ENCODE measurements at regions not wholly inside any gene's neighbourhood (a gene's known extent, or its start where the extent isn't known, plus 50 kb on each side); places are given as distances from the start of the nearest gene placed in this dataset.

DNA sequence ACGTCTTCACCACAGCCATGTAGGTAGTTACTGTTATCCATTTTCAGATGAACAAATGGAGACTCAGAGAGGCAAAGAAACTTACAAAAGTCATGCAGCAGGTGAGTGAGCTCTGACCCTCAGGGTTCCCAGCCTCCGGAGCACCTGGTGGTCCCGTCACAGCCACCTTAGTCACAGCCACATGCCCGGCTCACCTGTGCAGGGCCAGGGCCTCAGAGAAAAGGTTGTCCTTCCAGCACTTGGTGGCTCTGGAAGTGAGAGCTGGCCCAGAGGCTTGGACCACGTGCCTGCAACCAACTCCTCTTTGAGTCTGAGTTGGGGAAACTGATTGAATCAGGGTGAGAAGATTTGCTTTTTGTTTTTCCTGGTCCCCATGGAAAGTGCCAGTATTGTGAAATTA lies 189.3 kb downstream of the GLI2 start (continued):
- TF ChIP-seq, protein P1, sequence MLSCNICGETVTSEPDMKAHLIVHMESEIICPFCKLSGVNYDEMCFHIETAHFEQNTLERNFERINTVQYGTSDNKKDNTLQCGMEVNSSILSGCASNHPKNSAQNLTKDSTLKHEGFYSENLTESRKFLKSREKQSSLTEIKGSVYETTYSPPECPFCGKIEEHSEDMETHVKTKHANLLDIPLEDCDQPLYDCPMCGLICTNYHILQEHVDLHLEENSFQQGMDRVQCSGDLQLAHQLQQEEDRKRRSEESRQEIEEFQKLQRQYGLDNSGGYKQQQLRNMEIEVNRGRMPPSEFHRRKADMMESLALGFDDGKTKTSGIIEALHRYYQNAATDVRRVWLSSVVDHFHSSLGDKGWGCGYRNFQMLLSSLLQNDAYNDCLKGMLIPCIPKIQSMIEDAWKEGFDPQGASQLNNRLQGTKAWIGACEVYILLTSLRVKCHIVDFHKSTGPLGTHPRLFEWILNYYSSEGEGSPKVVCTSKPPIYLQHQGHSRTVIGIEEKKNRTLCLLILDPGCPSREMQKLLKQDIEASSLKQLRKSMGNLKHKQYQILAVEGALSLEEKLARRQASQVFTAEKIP (CRISPR knock-in tag; IDR thresholded peaks at IDR 0.05; ENCODE audit: borderline replicate concordance), result no peak
- TF ChIP-seq SALL2 (CRISPR knock-in tag; IDR thresholded peaks at IDR 0.05) (no peak), ZNF552 (CRISPR knock-in tag; IDR thresholded peaks at IDR 0.05; ENCODE audit: borderline replicate concordance) (no peak)

DNA sequence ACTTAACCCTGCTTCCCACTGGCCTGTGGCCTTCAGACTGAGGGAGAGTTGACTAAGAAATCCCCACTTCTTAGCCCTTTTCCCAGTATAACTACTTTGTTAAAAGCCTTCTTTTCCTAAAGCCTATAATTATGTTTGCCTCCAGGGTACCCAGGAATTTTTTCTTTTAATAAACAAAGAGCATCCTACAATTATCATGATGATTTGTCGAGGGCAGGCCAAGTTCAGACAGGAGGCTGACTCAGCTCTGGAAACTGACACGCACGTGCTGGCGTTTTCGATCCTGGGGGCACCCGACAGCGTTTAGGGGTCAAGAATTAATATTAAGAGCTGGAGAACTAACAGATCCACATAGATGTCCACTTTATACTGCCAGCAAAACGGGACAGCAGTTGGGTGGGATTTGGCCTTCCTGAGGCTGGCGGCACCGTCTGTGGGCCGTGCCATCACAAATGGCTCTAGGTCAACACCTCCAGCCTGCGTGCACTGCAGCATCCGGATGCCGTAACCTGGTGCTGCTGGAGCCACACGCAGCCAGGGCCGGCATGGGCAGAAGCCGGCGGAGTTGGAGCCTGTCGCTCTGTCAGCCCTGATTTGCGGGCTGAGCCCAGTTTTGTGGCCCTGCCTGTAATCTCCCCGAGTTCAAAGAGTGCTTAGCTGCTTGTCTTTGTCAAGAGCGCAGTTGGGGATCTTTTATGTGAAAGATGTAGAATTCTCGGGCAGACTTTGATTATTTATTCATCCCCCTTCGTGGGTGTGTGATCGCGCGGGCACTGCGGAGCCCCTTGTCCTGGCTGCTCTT lies 191.0 kb downstream of the GLI2 start:
- Histone ChIP-seq H3K79me2 (ENCODE audit: insufficient read depth, low read length) (no peaks in the 10 kb centered on the region), H3K27me3 (ENCODE audit: control insufficient read depth in 1 of 2, insufficient read depth in 2 of 2, low read length in 2 of 2) (peaks cover 2 to 21% of the 10 kb centered on the region in 2 experiments; a peak in 2 of 5 replicates), H2AFZ (ENCODE audit: low read length) (no peak overlapping the region), H3K4me2 (ENCODE audit: low read depth, low read length) (no peak overlapping the region), H3K4me3 (replicated peaks in 1 of 3; ENCODE audit: insufficient read depth in 1 of 3, low read depth in 2 of 3, low read length in 3 of 3) (no peak overlapping the region), H3K4me1 (ENCODE audit: insufficient read depth, low read length) (no peaks in the 10 kb centered on the region), H4K20me1 (ENCODE audit: insufficient read depth, low read length) (no peaks in the 10 kb centered on the region), H3K36me3 (replicated peaks in 1 of 2; ENCODE audit: control insufficient read depth in 1 of 2, insufficient read depth in 2 of 2, low read length in 2 of 2) (no peaks in the 10 kb centered on the region), H3K27ac (ENCODE audit: extremely low read length, insufficient read depth, low read length) (no peak overlapping the region), H3K9me3 (ENCODE audit: low read length) (peaks cover 7% of the 10 kb centered on the region), H3K9ac (ENCODE audit: insufficient read depth, low read depth, low read length) (no peak overlapping the region)
- ATAC-seq (no peak), DNase-seq (ENCODE audit: low spot score) (no peak), FAIRE-seq (no peak)
- intact Hi-C loops (cut with micrococcal nuclease; ENCODE audit: unreplicated experiment) (no loop called here), in situ Hi-C loops (cut with HindIII; ENCODE audit: extremely low pct_ligation_motif_present, low pct_unique_long_range_greater_than_20kb) (no loop called here)
- no TSS peak for BruUV-seq (replicated peaks)
- TF ChIP-seq ZNF552 (CRISPR knock-in tag; IDR thresholded peaks at IDR 0.05; ENCODE audit: borderline replicate concordance), result no peak
- TF ChIP-seq SOX6 (IDR thresholded peaks at IDR 0.05), result no peak
- no peak for TF ChIP-seq SOX6 (CRISPR knock-in tag; IDR thresholded peaks at IDR 0.05)
- TF ChIP-seq, protein P2, sequence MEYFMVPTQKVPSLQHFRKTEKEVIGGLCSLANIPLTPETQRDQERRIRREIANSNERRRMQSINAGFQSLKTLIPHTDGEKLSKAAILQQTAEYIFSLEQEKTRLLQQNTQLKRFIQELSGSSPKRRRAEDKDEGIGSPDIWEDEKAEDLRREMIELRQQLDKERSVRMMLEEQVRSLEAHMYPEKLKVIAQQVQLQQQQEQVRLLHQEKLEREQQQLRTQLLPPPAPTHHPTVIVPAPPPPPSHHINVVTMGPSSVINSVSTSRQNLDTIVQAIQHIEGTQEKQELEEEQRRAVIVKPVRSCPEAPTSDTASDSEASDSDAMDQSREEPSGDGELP (IDR thresholded peaks at IDR 0.05; ENCODE audit: borderline replicate concordance, low read depth), result no peak
- no peak for TF ChIP-seq TGIF2 (CRISPR knock-in tag; IDR thresholded peaks at IDR 0.05)
- TF ChIP-seq U2AF1 (optimal IDR thresholded peaks at IDR 0.05; ENCODE audit: low read depth, low read length), result no peak
- no peak for TF ChIP-seq ZNF484 (CRISPR knock-in tag; IDR thresholded peaks at IDR 0.05; ENCODE audit: borderline replicate concordance, low read depth)
- TF ChIP-seq GTF3A (CRISPR knock-in tag; conservative IDR thresholded peaks at IDR 0.05), result no peak
- TF ChIP-seq, protein P3, sequence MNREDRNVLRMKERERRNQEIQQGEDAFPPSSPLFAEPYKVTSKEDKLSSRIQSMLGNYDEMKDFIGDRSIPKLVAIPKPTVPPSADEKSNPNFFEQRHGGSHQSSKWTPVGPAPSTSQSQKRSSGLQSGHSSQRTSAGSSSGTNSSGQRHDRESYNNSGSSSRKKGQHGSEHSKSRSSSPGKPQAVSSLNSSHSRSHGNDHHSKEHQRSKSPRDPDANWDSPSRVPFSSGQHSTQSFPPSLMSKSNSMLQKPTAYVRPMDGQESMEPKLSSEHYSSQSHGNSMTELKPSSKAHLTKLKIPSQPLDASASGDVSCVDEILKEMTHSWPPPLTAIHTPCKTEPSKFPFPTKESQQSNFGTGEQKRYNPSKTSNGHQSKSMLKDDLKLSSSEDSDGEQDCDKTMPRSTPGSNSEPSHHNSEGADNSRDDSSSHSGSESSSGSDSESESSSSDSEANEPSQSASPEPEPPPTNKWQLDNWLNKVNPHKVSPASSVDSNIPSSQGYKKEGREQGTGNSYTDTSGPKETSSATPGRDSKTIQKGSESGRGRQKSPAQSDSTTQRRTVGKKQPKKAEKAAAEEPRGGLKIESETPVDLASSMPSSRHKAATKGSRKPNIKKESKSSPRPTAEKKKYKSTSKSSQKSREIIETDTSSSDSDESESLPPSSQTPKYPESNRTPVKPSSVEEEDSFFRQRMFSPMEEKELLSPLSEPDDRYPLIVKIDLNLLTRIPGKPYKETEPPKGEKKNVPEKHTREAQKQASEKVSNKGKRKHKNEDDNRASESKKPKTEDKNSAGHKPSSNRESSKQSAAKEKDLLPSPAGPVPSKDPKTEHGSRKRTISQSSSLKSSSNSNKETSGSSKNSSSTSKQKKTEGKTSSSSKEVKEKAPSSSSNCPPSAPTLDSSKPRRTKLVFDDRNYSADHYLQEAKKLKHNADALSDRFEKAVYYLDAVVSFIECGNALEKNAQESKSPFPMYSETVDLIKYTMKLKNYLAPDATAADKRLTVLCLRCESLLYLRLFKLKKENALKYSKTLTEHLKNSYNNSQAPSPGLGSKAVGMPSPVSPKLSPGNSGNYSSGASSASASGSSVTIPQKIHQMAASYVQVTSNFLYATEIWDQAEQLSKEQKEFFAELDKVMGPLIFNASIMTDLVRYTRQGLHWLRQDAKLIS (CRISPR knock-in tag; IDR thresholded peaks at IDR 0.05), result no peak
- 63% methylated on average over 22 of the region's 28 CpGs for WGBS (ENCODE audit: low lambda C conversion rate)
- ChIA-PET POLR2A (no interaction called here), CTCF (ENCODE audit: low intra/inter-chr PET ratio, low total read pairs) (no interaction called here)

Measured in HepG2 (cell line).